GM11168 (cell line): ENCODE measurements at regions not wholly inside any gene's neighbourhood (a gene's known extent, or its start where the extent isn't known, plus 50 kb on each side); places are given as distances from the start of the nearest gene placed in this dataset.

Experiments
- in situ Hi-C: fragments of 300-500 bp; cut with MboI; formaldehyde crosslinking; loops from one replicate; pipeline ENCODE4 v1.12.0; 2022; ENCODE audit warnings: low sequenced_read_pairs; ENCODE audit not compliant: unreplicated experiment

DNA sequence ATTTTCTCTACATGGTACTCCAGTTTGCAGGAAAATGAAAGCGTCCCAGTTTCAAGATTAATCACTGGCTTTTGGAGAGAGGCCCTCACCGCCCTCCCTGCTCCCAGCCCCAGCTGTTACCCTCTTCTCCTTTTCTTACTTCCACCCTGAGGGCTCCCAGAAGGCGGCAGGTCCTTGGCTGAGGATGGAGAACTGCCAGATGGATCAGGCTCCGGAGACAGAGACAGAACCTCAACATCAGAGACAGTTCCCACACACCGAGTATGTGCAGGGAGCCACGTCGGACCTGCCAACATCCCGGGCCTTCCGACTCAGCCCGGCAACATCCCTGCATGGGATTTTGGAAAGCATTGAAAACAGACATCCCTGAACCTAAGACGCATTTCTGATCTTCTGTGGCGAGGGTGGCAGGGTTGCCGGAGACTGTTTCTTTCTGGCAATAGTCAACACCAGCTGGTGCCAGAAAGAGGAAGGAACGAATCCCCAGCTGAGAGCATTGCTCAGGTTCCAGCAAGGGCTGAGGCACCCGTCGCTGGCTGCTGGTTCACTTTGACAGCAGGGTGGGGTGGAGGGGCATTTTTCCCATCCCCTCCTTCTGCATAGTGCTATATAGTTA is 467.1 kb downstream of the MIAT start:
- in situ Hi-C loops: no loop called here

DNA sequence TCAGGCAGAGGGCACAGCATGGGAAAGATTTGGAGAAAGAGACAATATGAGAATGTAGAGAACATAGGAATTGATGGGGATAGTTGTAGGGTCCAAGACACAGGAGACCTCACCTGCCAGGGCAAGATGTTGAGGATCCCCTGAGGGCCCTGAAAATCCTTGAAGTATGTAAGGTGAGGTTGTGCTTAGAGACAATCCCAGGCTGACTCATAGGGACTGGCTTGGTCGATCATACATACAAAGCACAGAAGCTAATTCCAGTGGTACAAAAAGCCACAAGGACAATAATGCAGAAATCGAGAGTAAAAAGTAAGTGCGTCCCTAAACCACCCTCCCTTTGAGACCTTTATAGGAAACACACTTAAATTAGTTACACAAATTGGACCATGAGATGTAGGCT is 468.2 kb downstream of the MIAT start:
- in situ Hi-C loops: no loop called here

DNA sequence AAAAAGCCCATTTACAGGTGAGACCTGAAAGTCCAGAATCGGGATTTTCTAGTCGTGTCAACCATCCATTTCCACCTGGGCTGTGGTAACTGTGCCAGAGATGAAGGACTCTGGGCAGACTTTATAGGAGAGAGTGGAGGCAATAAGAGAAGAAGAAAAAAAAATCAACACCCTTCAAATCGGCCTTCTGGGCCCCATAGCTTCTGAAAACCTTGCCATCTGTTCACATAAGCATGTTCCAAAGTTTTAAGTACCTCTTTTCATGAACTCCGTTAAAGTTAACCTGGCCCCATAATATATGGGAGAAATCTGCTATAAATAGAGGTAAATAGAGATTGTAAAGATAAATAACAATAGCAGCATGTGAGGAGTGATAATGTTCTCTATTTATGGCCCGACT is 470.5 kb downstream of the MIAT start:
- in situ Hi-C loops: no loop called here

DNA sequence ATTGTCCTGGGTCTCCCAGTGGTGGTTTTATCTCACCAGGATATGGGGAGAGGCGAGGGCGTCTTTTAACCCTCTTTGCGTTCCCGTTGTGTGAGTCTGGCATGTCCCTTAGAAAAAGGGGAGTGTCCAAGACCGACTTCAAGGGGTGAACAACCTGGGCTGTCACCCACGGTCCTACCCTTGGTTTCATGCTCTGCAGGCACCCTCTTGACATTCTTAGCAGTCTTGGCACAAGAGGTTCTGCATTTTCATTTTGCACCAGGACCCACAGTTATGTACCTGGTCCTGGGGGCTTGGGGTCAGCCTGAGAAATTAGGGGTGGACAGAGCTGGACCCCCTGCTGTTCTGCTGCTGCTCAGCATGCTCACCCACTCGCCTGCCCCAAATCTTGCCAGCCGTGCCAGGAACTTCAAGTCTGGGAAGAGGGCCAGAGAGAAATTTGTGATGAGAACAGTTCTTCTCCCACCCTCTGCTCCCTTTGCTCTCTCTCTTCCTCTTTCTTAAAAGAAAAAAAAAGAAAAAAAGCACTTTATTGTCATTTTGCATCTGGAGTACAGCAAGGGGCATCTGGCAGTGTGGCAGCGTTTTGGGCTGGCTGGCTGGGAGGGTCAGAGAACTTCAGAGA is 471.2 kb downstream of the MIAT start:
- in situ Hi-C loops: no loop called here

DNA sequence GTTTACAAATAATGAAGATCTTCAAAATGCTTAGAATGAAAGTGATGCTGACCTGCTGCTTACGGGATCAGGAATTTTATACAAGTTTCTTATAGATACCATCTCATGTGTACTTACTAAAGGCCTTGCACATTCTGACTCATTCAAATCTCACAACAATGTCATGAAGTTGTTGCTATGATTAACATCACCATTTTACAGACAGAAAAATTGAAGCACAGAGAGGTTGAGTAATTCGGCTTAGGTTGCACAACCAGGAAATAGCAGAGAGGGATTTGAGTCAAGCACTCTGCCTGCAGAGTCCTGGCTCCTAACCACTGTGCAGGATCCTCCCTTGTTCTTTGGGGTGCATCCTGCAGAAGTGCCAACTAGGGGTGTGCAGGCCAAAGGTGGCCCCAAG is 471.9 kb downstream of the MIAT start:
- in situ Hi-C loops: no loop called here

DNA sequence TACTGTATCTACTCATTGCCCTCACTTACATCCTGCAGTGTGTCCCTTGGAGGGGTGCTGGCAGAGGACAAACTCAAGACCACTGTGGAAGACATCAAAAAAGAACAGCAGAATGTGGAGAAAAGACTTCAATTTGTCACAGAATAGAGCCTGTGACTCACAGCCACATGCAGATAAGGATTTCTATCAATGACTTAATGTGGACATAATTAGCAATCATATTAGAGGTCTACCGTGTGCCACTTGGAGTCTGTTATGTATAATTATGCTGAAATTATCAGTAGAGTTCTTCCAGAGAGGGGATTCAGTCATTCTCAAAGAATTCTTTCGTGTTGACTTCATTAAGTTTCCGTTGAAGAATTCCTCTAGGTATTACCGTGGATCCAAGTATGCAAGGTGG is 473.5 kb downstream of the MIAT start:
- in situ Hi-C loops: no loop called here

DNA sequence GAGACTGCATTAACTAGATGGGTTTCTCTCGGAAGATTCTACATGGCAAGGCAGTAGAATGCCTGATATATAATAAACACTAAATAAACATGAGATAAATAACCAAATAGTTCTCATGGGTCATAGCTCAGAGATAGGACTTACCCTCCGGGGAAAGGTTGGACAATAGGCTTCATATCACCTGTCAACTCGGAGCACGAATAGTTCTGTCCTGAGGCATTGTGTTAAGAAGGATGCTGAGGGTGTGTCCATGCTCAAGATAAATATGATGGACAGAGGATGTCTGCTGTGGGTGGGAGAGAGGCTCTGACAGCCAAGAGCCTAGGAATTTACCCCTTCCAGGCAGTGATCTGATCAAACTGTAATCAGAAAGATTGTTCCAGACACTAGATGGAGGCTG is 474.0 kb downstream of the MIAT start:
- in situ Hi-C loops: no loop called here

DNA sequence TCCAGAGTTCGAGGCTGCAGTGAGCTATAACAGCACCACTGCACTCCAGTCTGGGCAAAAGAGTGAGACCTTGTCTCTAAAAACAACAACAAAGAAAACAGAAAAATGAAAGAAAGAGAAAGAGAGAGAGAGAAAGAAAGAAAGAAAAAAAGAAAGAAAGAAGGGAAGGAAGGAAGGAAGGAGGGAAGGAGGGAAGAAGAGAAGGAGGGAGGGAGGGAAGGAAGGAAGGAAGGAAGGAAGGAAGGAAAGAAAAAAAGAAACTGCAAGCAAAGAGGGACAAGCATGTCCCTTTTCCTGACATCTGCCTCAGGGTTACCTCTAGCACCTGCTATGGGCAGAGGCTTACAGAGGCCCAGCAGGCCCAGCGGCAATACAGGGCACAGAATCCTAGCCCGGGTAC is 475.0 kb downstream of the MIAT start:
- in situ Hi-C loops: no loop called here

DNA sequence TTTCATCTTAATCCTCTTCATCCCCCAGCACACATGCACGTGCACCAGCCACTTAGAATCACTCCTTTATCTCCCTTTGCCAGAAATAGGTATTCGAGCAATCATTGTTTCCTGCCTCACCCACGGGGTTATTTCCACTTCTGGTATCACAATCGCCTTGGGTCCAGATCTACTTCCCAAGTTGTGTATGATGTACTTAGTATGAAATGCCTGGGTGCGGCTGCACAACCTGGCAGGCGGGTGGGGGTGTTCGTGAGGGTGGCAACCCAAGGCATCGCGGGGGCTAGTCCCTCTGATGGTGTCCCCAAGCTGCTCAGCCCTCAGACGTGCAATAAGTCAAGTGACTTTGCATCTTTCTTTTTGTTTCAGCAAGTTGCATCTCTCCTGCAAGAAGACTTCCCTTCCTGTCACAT is 475.6 kb downstream of the MIAT start:
- in situ Hi-C loops: no loop called here

DNA sequence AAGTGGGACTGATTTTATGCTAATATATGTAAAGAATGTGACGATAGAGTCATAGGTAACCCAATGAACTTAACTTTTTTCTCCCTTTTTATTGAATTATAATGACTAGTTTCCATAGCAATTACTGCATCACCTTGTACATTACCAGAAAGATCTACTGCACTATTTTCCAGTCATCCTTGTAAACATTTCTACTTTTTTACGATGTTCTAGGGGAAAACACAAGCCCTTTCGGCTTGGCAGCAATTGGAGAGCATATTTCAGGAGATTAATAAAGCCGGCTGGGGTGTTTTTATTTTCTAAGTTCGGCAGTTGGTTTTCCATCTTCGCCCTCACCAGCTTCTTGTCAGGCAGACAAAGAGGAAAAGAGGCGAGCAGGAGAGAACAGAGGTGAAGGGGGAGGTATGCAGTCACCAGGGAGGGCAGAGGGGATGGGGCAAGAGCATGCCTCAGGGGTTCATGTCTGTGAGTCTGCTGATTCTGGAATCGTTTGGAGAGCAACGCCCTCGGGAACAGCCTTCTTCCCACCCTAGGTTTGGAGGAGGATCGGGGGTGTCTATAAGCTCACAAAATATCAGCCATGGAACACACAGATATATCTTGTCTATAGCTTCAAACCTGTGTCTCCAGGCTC is 476.4 kb downstream of the MIAT start:
- in situ Hi-C loops: no loop called here

DNA sequence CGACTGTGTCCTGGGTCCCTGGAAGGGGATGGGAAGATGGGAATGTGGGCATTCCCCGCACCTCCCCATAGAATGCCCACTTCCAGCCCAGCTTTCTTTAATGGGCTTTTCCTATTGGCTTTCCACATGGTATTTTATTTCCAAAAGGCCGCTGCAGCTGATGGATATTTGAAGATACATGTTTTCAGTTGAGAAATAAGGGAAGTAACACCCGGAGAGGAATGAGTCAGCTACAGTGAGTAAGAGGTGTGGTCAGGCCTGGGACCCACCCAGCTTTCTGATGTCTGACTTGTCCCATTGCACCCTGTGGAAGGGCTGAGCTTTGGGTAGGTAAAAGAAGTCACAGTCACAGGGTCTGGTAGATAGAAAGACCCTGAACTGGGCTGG is 476.9 kb downstream of the MIAT start:
- in situ Hi-C loops: no loop called here

DNA sequence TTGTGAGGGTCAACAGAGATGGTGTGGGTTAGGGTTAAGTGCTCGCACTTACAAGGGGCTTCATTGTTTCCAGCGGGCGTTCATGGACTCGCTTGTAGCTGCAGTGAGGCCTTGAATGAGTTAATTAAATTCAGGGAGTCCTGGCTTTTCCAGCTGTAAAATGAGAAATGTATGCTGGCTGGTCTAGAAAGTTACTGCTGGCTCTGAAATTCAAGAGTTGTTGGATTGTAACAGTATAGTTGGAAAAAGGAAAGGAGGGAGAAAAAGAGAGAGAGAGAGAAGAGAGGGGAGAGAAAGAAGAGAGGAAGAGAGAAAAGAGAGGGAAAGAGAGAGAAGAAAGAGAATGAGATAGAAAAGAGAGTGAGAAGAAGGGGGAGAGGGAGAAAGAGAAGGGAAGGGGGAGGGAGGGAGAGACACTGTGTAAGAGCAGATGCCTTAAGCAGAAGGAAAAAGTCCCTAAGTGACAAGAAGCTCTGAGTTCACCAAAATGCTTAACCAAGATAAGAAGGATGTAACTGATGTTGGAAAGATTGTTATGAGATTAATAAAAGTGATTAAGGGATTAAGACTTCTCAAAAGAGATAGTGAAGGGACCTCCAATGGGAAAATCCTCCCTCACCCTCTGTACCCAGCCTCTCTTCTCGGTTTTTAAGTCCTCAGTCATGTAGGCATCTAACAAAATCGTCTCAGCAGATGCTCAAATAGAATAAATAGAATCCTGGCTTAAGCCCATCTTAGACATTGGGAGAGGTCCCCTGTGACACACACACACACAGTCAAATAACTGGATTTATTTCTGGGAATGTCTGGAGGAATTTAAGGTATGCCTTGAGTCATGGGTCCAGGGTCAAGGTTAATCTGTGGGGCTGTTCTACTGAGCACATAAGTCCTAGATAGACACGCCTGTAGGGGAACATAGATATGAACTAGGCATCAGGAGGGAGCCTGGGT is 477.9 kb downstream of the MIAT start:
- in situ Hi-C loops: no loop called here

DNA sequence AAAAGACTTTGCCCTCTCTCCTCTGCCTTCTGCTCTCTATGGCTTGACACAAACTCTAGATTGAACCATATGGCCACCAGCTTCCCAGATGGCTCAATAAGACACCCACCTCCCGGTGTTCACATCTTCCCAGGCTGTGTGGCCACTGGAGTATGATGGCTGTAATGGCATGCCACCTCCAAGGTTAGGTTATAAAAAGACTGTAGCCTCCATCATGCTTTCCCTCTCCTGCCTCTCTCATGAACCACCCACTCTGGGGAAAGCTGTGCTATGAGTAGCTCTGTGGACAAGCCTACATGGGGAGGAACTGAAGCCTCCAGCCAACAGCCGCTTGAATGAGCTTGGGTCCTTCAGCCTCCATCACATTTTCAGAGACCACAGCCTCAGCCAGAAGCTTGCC is 479.2 kb downstream of the MIAT start:
- in situ Hi-C loops: no loop called here

DNA sequence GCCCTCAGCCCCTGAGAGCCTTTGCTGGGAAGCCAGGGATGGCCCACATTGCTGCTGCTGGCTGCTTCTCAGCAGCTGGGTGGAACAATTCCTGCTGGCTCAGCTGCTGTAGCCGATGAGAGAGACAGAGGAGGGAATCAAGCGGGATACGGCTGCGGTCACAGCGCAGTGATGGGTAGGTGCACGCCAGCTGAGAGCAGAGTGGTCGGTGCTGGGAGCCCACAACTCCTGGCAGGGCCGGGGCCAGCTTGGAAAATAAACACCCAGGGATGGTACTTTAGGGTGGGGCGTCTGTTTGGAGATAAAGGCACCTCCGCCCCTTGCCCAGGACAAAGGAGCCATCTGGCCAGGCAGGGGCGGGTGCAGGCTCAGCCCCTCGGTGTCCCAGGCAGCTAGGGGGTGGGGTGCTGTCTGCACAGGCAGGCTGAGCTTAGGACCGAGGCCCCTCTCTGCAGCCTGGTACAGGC is 480.5 kb downstream of the MIAT start:
- in situ Hi-C loops: no loop called here

DNA sequence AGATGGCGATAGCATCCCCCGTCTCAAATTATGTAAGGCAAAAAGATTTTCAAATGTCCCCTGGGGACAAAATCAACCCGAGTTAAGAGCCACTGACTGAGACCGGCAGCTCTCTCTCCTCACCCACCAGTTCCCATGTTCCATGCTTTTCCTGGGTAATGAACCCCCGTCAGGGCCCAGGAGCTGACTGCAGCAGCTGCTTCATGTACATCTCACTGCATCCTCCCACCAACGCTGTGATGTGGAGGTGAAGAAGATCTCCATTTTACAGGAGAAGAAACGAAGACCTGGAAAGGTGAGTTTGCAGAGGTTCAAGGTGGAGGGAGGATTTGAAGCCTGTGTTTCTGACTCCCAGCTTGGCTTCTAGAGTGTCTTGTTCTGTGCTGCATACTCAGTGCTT is 481.1 kb downstream of the MIAT start:
- in situ Hi-C loops: no loop called here

DNA sequence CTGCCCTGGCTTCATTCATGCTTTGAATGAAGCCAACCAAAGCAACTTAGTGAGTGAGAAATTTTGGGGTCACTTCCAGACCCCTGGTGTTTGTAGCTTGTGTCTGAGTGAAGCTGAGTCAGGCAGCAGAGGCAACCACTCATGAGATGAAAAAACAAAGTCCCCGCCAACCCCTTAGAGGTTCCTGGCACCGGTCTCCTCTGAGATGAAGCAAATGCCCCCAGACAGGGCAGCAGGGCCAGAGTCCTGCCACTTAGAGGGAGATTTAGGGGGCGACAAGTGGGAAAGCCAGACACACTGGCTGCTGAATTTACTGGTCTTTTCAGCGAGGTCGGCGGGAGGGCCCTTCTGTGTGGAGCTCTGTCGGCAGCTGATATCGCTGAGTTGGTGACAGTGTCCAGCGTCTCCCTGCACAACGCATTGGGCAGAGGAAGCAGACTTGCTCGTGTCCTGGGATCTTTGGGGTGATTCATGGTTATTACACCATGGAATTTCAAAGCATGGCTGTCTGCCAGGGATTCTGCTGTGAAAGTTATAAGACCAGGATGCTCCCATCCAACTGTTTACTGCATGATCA is 482.6 kb downstream of the MIAT start:
- in situ Hi-C loops: no loop called here

DNA sequence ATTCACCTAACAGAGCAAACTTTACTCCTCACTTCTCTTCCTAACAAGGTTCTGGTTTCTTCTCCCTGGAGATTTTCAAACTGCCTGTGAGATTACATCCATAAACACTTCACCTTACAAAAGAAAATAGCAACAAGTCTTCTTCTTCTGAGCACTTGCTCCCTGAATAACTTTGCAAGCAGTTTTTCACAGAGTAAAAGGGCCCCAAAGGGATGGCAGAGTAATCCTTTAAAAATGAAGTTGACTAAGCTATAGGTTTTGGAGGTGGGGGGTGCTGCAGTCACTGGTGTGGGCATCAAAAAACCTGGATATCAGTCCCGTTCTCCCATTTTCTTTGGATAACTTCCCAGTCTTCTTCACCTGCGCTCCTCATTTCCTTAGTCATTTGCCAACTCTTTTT is 484.9 kb downstream of the MIAT start:
- in situ Hi-C loops: no loop called here

DNA sequence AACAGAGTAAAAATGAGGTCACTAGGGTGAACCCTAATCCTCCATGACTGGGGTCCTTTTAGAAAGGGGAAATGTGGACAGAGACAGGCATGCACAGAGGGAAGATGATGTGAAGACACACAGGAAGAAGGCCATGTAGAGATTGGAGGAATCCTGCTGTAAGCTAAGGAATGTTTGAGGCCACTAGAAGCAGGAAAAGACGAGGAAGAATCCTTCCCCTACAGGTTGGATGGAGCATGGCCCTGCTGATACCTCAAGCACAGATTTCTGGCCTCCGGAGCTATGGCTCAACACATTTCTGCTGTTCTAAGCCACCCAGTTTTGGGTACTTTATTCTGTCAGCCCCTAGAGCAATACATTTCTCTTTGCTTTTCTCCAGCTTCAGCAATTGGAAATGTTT is 486.9 kb downstream of the MIAT start:
- in situ Hi-C loops: no loop called here

DNA sequence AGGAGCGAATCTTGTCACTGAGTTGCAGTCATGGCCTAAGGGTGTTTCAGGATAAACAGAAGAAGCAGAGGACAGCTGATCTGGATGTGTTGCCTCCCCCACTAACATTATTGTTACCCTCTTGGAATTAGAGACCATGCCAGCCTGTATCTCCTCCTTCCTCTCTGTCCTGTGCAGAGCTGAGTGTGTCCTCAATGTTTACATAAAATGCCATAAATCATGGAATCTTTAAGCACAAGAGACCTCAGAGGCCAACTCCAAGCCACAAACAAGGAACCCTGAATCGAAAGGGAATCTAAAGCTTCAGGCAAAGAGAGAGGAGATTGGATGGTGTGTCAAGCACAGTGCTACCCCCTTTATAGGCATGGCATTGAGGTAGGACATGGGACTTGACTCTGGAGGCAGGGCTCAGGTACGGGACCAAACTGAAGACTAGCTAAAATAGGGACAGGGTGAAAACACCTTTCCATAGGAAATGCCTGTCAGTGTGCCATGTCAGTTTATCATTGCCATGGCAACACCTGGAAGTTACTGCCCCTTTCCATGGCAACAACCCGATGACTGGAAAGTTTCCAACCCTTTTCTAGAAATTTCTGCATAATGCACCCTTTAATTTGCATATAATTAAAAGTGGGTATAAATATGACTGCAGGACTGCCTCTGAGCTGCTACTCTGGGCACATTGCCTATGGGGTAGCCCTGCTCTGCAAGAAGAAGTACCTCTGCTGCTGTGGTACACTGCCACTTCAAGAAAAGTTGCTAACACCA is 489.7 kb downstream of the MIAT start:
- in situ Hi-C loops: no loop called here

DNA sequence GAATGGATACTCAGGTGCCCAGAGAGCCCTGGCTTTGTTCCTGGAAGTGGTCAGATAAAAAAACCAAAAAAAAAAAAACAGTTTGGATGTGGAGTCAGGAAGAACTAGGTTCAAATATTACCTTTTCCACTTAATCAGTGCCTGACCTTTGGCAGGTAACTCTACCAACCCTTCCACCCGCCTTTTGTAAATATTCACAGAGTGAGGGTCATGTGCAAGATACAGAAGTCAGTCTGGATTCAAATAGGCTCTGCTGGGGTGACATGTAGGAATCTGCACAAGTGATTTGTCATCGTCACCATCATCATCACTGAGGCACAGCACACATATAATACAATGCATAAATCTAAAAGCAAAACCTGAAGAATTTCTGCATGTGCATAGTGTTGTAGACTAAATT is 490.7 kb downstream of the MIAT start:
- in situ Hi-C loops: no loop called here
